KMS-11 (cell line): ENCODE measurements at regions not wholly inside any gene's neighbourhood (a gene's known extent, or its start where the extent isn't known, plus 50 kb on each side); places are given as distances from the start of the nearest gene placed in this dataset.
"Not testable (repeated sequence)": the region's sequence is repeated elsewhere in the genome, so short reads cannot be mapped to it uniquely, and the experiment has no call there.

Experiments
- H2AFZ ChIP-seq: fragments of 200-600 bp; sonication (generic); 2 replicates; pipeline ENCODE4 v1.6.1; 2016; ENCODE audit warnings: antibody characterized with exemption, mixed run types, low read depth
- H3K27ac ChIP-seq: fragments of 200-600 bp; sonication (generic); 2 replicates; pipeline ENCODE4 v1.6.1; 2016; ENCODE audit warnings: mild to moderate bottlenecking, mixed run types
- H3K27me3 ChIP-seq: fragments of 200-600 bp; sonication (generic); 2 replicates; pipeline ENCODE4 v1.6.1; 2017; ENCODE audit warnings: mild to moderate bottlenecking, low read depth, mixed run types, moderate library complexity; ENCODE audit not compliant: insufficient read depth
- H3K36me3 ChIP-seq: fragments of 200-600 bp; sonication (generic); 2 replicates; pipeline ENCODE4 v1.6.1; 2017; ENCODE audit warnings: mild to moderate bottlenecking, mixed run types; ENCODE audit not compliant: insufficient read depth
- H3K4me1 ChIP-seq: fragments of 200-600 bp; sonication (generic); 2 replicates; pipeline ENCODE4 v1.6.1; 2016; ENCODE audit warnings: mild to moderate bottlenecking, low read depth, mixed run types; ENCODE audit not compliant: poor library complexity, severe bottlenecking
- H3K4me2 ChIP-seq: fragments of 200-600 bp; sonication (generic); 2 replicates; pipeline ENCODE4 v1.7.0; 2016; ENCODE audit warnings: mild to moderate bottlenecking, mixed run types
- H3K4me3 ChIP-seq: fragments of 200-600 bp; sonication (generic); IDR thresholded peaks from 2 replicates; pipeline ENCODE4 v1.6.1; 2017; ENCODE audit warnings: low read depth, low read length, mixed read lengths; ENCODE audit not compliant: insufficient read depth
- H3K79me2 ChIP-seq: fragments of 200-600 bp; sonication (generic); 2 replicates; pipeline ENCODE4 v1.6.1; 2016; ENCODE audit warnings: low read depth, mixed run types; ENCODE audit not compliant: insufficient read depth
- H3K9ac ChIP-seq: fragments of 200-600 bp; sonication (generic); 2 replicates; pipeline ENCODE4 v1.6.1; 2016; ENCODE audit warnings: mild to moderate bottlenecking, mixed run types
- H4K20me1 ChIP-seq: fragments of 200-600 bp; sonication (generic); 2 replicates; pipeline ENCODE4 v1.6.1; 2016; ENCODE audit warnings: mild to moderate bottlenecking, mixed run types; ENCODE audit not compliant: insufficient read depth
- TF ChIP-seq, protein P1 (sequence below): fragments of 200-600 bp; sonication (generic); conservative IDR thresholded peaks from 2 replicates; pipeline ENCODE4 v1.6.1; 2017; ENCODE audit warnings: low read depth, mild to moderate bottlenecking, antibody characterized with exemption, low read length, moderate library complexity, mixed read lengths

DNA sequence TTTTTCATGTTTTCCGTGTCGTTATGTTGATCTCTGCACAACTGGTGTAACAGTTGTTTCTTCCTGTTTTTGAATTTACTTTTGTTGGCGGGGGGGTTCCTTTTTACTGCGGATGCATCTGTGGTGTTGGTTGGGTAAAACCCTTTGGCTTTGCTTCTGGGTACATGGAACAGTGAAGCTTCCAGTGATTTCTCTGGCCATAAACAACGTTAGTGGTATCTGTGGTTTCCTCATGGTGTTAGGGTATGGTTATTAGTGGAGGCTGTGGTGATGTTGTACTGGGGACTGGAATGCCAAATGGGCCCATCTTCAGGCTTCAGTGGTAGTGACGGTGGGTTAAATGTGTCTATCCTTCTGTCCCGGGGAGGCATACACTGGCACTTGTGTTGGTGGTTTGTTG, 285.4 kb upstream of the ZNF804A start:
- H3K27me3 ChIP-seq, result no peaks in the 10 kb centered on the region
- H3K36me3 ChIP-seq, result no peaks in the 10 kb centered on the region
- no peaks in the 10 kb centered on the region for H3K79me2 ChIP-seq
- TF ChIP-seq, protein P1, sequence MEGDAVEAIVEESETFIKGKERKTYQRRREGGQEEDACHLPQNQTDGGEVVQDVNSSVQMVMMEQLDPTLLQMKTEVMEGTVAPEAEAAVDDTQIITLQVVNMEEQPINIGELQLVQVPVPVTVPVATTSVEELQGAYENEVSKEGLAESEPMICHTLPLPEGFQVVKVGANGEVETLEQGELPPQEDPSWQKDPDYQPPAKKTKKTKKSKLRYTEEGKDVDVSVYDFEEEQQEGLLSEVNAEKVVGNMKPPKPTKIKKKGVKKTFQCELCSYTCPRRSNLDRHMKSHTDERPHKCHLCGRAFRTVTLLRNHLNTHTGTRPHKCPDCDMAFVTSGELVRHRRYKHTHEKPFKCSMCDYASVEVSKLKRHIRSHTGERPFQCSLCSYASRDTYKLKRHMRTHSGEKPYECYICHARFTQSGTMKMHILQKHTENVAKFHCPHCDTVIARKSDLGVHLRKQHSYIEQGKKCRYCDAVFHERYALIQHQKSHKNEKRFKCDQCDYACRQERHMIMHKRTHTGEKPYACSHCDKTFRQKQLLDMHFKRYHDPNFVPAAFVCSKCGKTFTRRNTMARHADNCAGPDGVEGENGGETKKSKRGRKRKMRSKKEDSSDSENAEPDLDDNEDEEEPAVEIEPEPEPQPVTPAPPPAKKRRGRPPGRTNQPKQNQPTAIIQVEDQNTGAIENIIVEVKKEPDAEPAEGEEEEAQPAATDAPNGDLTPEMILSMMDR, result no peak
- no peak overlapping the region for H3K27ac ChIP-seq
- no peak overlapping the region for H2AFZ ChIP-seq
- H4K20me1 ChIP-seq, result no peaks in the 10 kb centered on the region
- H3K9ac ChIP-seq, result no peak overlapping the region
- no peaks in the 10 kb centered on the region for H3K4me1 ChIP-seq
- H3K4me3 ChIP-seq, result no peak overlapping the region
- no peak overlapping the region for H3K4me2 ChIP-seq

DNA sequence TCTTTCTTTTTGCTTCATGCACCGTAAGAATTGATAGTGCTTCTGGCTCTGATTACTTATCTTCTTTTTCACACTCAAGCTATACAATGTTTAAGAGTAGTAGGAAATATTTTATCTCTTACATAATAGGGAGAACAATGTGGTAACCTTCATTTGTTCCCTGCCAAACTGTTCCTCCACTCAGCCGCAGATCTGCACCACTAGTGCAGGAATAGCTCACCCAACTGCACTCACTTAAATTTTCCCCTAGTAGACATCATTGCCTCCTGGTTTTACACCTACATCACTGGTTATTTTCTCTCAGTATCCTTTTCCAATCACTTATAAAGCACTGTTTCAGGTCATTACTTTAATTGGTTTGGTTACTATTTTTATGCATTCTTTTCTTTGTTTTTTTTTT, 283.5 kb upstream of the ZNF804A start:
- Histone ChIP-seq H3K4me3 (no peak overlapping the region), H3K36me3 (no peaks in the 10 kb centered on the region), H3K4me2 (no peak overlapping the region), H3K9ac (no peak overlapping the region), H2AFZ (no peak overlapping the region), H4K20me1 (no peaks in the 10 kb centered on the region), H3K27ac (no peak overlapping the region), H3K4me1 (no peaks in the 10 kb centered on the region), H3K79me2 (no peaks in the 10 kb centered on the region), H3K27me3 (no peaks in the 10 kb centered on the region)
- TF ChIP-seq, protein P1, result no peak

DNA sequence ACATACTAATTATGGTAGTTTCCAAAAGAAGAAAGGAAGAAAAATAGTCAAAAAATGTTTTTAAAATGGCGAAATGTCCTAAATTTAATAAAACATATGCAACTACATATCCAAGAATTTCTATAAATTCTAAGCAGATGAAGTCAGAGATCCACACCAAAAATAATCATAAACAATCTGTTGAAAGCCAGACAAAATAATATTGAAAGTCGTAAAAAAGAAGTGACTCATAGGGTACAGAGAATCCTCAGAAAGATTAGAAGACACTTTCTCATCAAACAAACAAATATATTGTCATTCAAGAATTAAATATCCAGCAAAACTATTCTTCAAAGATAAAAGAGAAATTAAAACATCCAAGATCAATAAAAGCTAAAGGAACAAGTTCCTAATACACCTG, 281.4 kb upstream of the ZNF804A start:
- Histone ChIP-seq H3K79me2 (no peaks in the 10 kb centered on the region), H3K4me2 (no peak overlapping the region), H3K27me3 (no peaks in the 10 kb centered on the region), H3K4me3 (no peak overlapping the region), H2AFZ (no peak overlapping the region), H3K4me1 (no peaks in the 10 kb centered on the region), H4K20me1 (no peaks in the 10 kb centered on the region), H3K36me3 (no peaks in the 10 kb centered on the region), H3K9ac (no peak overlapping the region), H3K27ac (no peak overlapping the region)
- TF ChIP-seq, protein P1, result no peak

DNA sequence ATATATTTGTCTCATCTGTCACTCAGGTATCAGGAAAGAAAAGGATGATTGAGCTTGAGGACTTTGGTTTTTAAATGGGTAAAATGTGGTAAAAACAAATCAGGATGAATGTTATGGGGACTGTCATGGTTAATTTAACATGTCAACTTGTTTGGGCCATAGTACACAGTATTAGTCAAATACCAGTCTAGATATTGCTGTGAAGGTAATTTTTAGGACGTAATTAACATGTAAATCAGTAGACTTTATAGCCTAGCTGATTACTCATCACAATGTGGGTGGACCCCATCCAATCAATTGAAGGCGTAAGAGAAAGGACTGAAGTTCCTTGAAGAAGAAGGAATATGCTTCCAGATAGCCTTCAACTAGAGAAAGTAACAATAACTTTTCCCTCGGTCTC, 275.7 kb upstream of the ZNF804A start:
- TF ChIP-seq, protein P1, result no peak
- Histone ChIP-seq H3K4me1 (no peaks in the 10 kb centered on the region), H3K36me3 (no peaks in the 10 kb centered on the region), H2AFZ (no peak overlapping the region), H3K27ac (no peak overlapping the region), H3K27me3 (no peaks in the 10 kb centered on the region), H3K4me2 (no peak overlapping the region), H3K9ac (no peak overlapping the region), H3K79me2 (no peaks in the 10 kb centered on the region), H3K4me3 (no peak overlapping the region), H4K20me1 (no peaks in the 10 kb centered on the region)

DNA sequence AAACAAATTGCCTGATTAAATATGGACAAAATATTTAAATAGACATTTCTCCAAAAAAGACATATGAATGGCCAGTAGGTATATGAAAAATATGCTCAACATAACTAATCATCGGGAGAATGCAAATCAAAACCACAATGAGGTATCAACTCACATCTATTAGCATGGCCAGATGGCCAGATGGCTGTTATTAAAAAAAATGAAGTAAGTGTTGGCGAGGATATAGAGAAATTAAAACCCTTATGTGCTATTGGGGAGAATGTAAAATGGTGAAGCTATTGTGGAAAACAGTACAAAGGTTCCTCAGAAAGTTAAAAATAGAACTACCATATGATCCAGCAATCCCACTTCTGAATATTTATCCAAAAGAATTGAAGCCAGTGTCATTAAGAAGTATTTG, 272.3 kb upstream of the ZNF804A start:
- H3K27ac ChIP-seq, result no peak overlapping the region
- H3K27me3 ChIP-seq, result no peaks in the 10 kb centered on the region
- no peaks in the 10 kb centered on the region for H3K4me1 ChIP-seq
- H3K4me2 ChIP-seq, result no peak overlapping the region
- H4K20me1 ChIP-seq, result no peaks in the 10 kb centered on the region
- H3K4me3 ChIP-seq, result no peak overlapping the region
- no peak overlapping the region for H2AFZ ChIP-seq
- H3K79me2 ChIP-seq, result no peaks in the 10 kb centered on the region
- H3K9ac ChIP-seq, result no peak overlapping the region
- H3K36me3 ChIP-seq, result no peaks in the 10 kb centered on the region
- TF ChIP-seq, protein P1, result no peak

DNA sequence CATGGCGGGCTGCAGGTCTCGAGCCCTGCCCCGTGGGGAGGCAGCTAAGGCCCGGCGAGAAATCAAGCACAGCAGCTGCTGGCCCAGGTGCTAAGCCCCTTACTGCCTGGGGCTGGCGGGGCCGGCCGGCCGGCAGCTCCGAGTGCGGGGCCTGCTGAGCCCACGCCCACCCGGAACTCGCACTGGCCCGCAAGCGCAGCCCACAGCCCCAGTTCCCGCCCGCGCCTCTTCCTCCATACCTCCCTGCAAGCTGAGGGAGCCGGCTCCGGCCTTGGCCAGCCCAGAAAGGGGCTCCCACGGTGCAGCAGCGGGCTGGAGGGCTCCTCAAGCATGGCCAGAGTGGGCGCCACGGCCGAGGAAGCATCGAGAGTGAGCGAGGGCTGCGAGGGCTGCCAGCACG, 270.5 kb upstream of the ZNF804A start:
- not testable (repeated sequence) for H4K20me1 ChIP-seq, H3K27ac ChIP-seq, H3K79me2 ChIP-seq, H3K4me1 ChIP-seq, H3K36me3 ChIP-seq, H2AFZ ChIP-seq, H3K9ac ChIP-seq, H3K27me3 ChIP-seq, H3K4me2 ChIP-seq, H3K4me3 ChIP-seq

DNA sequence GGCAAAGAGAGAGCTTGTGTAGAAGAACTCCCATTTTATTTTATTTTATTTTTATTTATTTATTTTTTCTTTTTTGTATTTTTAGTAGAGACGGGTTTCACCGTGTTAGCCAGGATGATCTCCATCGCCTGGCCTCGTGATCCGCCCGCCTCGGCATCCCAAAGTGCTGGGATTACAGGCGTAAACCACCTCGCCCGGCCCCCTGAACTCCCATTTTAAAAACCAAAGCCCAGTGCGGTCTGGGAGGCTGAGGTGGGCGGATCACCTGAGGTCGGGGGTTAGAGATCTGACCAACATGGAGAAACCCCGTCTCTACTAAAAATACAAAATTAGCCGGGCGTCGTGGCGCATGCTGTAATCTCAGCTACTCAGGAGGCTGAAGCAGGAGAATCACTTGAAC, 267.8 kb upstream of the ZNF804A start:
- not testable (repeated sequence) for H3K36me3 ChIP-seq, H3K27me3 ChIP-seq, H3K79me2 ChIP-seq, H3K4me1 ChIP-seq, H3K9ac ChIP-seq, H3K27ac ChIP-seq, H3K4me2 ChIP-seq, H3K4me3 ChIP-seq, H4K20me1 ChIP-seq, H2AFZ ChIP-seq
